ENCODE measurements at regions not wholly inside any gene's neighbourhood (a gene's known extent, or its start where the extent isn't known, plus 50 kb on each side); places are given as distances from the start of the nearest gene placed in this dataset.

DNA sequence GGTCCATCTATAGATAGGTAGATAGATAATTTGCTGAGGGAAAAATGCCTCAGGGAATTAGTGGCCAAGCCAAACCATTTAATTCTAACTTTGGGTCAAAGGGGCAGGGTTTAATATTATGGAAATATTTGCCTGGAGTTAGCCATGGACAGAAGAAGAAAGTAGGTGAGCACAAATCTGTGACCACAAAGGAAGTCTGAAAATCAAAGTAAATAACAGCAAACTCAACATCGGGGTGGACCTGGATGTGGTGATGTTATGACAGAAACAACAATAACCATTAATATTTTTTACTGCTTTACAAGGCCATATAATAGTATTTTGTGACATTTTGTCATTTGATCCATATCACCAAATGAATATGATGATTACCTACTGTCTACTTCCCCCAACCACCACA, 578.0 kb upstream of the MGAT4C start:
- FAIRE-seq (no peak), DNase-seq (ENCODE audit: low read depth, low spot score) (no peak)
- dilution Hi-C loops (cut with MboI; ENCODE audit: extremely low pct_ligation_motif_present, low sequenced_read_pairs), result no loop called here
- Histone ChIP-seq H3K9me3 (replicated peaks; ENCODE audit: control insufficient read depth, insufficient read depth, low read length) (no peaks in the 10 kb centered on the region), H4K20me1 (replicated peaks; ENCODE audit: control insufficient read depth, extremely low read depth, insufficient read depth, low read length) (no peaks in the 10 kb centered on the region), H3K4me2 (ENCODE audit: insufficient read depth, low read length) (no peak overlapping the region), H3K4me3 (replicated peaks in 1 of 3; ENCODE audit: insufficient read depth in 1 of 3, low read depth in 1 of 3, low read length in 3 of 3) (no peak overlapping the region), H3K4me1 (ENCODE audit: control insufficient read depth, extremely low read depth, insufficient read depth, low read length) (no peaks in the 10 kb centered on the region), H3K27me3 (ENCODE audit: control insufficient read depth in 2 of 2, insufficient read depth in 2 of 2, low read length in 2 of 2) (no peaks in the 10 kb centered on the region), H3K79me2 (ENCODE audit: control insufficient read depth, insufficient read depth, low read length) (no peaks in the 10 kb centered on the region), H3K27ac (ENCODE audit: insufficient read depth, low read depth, low read length) (no peak overlapping the region), H3K36me3 (ENCODE audit: control insufficient read depth in 2 of 2, extremely low read depth in 1 of 2, insufficient read depth in 2 of 2, low read length in 2 of 2) (no peaks in the 10 kb centered on the region), H2AFZ (ENCODE audit: low read depth, low read length) (no peak overlapping the region), H3K9ac (replicated peaks; ENCODE audit: extremely low read depth, insufficient read depth, low read length) (no peak overlapping the region), H3K9me1 (replicated peaks; ENCODE audit: control insufficient read depth, extremely low read depth, insufficient read depth, low read length) (no peaks in the 10 kb centered on the region)
- CTCF ChIA-PET, result no interaction called here
- no TSS peak for BruUV-seq (replicated peaks)
- POLR2A ChIA-PET, result no interaction called here
- TF ChIP-seq POLR2A (IDR thresholded peaks at IDR 0.05; ENCODE audit: low read depth, low read length), result no peak
- no peak for TF ChIP-seq CTCF (IDR thresholded peaks at IDR 0.05; ENCODE audit: extremely low read depth in 1 of 2, insufficient read depth in 1 of 2, low read depth in 1 of 2, low read length in 2 of 2)
- TF ChIP-seq POLR2AphosphoS5 (IDR thresholded peaks at IDR 0.05; ENCODE audit: insufficient read depth, low read depth, low read length), result no peak
- TF ChIP-seq, protein P1, sequence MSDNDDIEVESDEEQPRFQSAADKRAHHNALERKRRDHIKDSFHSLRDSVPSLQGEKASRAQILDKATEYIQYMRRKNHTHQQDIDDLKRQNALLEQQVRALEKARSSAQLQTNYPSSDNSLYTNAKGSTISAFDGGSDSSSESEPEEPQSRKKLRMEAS (IDR thresholded peaks at IDR 0.05; ENCODE audit: insufficient read depth, insufficient read length), result no peak
- TF ChIP-seq EZH2 (IDR thresholded peaks at IDR 0.05; ENCODE audit: borderline replicate concordance, low read depth, low read length, severe bottlenecking), result no peak
- TF ChIP-seq GATA2 (IDR thresholded peaks at IDR 0.05; ENCODE audit: insufficient read depth, insufficient read length, low read depth, low read length), result no peak
- TF ChIP-seq JUN (IDR thresholded peaks at IDR 0.05; ENCODE audit: borderline replicate concordance, insufficient read depth, insufficient read length, low read depth), result no peak
- TF ChIP-seq MYC (IDR thresholded peaks at IDR 0.05; ENCODE audit: low read depth, low read length), result no peak
- TF ChIP-seq FOS (IDR thresholded peaks at IDR 0.05; ENCODE audit: borderline replicate concordance, insufficient read depth, low read length), result no peak
- intact Hi-C loops (cut with micrococcal nuclease), result no loop called here

Measured in endothelial cell of umbilical vein (primary cell).